Tibial artery (tissue), 4 donors: ENCODE measurements at regions not wholly inside any gene's neighbourhood (a gene's known extent, or its start where the extent isn't known, plus 50 kb on each side); places are given as distances from the start of the nearest gene placed in this dataset.
A peak's percentile ranks its signal among the peaks of the same experiment; 100 is the strongest.

ENCODE experiments used
- DNase-seq, 2 donors: peaks; one replicate each; pipeline ENCODE4 v3.0.0-alpha.2; 2019
- H3K27ac ChIP-seq, 2 donors: fragments of 200-600 bp; sonication (generic) in 1 of 2; 1 replicate in 1 of 2; 2 replicates in 1 of 2; pipeline ENCODE4 v1.5.1; 2018 to 2019; ENCODE audit warnings: mild to moderate bottlenecking in 1 of 2
- H3K27me3 ChIP-seq, 2 donors: fragments of 200-600 bp; sonication (generic) in 1 of 2; one replicate each; pipeline versions ENCODE4 v1.5.1 to v1.6.0; 2016 to 2019
- H3K36me3 ChIP-seq, 3 donors: fragments of 200-600 bp; sonication (generic) in 2 of 3; one replicate each; pipeline ENCODE4 v1.5.1; 2016 to 2019; ENCODE audit warnings: mild to moderate bottlenecking in 2 of 3
- H3K4me1 ChIP-seq, 4 donors: fragments of 200-600 bp; sonication (generic) in 2 of 4; 1 replicate in 3 of 4; 2 replicates in 1 of 4; pipeline ENCODE4 v1.5.1; 2016 to 2019
- H3K4me3 ChIP-seq, 2 donors: fragments of 200-600 bp; sonication (generic) in 1 of 2; 1 replicate in 1 of 2; 2 replicates in 1 of 2; pipeline ENCODE4 v1.5.1; 2018 to 2019; ENCODE audit warnings: mild to moderate bottlenecking in 2 of 2
- H3K9me3 ChIP-seq, 3 donors: fragments of 200-600 bp; sonication (generic) in 1 of 3; one replicate each; pipeline ENCODE4 v1.5.1; 2016 to 2019
- CTCF ChIP-seq, 2 experiments: fragments of 200-600 bp in 1 of 2; fragments of 450-650 bp in 1 of 2; IDR thresholded peaks; one replicate each; pipeline ENCODE4 v1.5.1; 2017 to 2019; ENCODE audit warnings: antibody characterized with exemption in 2 of 2, mild to moderate bottlenecking in 1 of 2, moderate library complexity in 1 of 2
- intact Hi-C: fragments of 100-400 bp; cut with DNase I; formaldehyde crosslinking; loops from one replicate; pipeline ENCODE4 v1.15.0; 2023; ENCODE audit warnings: low total_unique reads

- H3K4me1 ChIP-seq: peaks cover 0 to 6% (median 0%) of the 10 kb centered on the region in 4 donors
- no peaks in the 10 kb centered on the region for H3K27me3 ChIP-seq
- TF ChIP-seq CTCF (IDR thresholded peaks at IDR 0.05): no peak
- no peaks in the 10 kb centered on the region for H3K36me3 ChIP-seq
- H3K27ac ChIP-seq: no peak overlapping the region
- H3K4me3 ChIP-seq: no peak overlapping the region
- no peak for DNase-seq
- H3K9me3 ChIP-seq: no peaks in the 10 kb centered on the region
- intact Hi-C loops: no loop called here
These were observed 402.3 kb upstream of the USP24 start for GRCh38 chr1:55617288-55617982.

GRCh38 chr1:55612988-55613387, 397.8 kb upstream of the USP24 start:
- Histone ChIP-seq H3K36me3 (no peaks in the 10 kb centered on the region), H3K27me3 (no peaks in the 10 kb centered on the region), H3K4me1 (peaks cover 0 to 29% (median 11%) of the 10 kb centered on the region in 4 donors), H3K27ac (no peak overlapping the region), H3K9me3 (no peaks in the 10 kb centered on the region), H3K4me3 (no peak overlapping the region)
- TF ChIP-seq CTCF (IDR thresholded peaks at IDR 0.05): no peak
- intact Hi-C loops: no loop called here
- no peak for DNase-seq

DNA sequence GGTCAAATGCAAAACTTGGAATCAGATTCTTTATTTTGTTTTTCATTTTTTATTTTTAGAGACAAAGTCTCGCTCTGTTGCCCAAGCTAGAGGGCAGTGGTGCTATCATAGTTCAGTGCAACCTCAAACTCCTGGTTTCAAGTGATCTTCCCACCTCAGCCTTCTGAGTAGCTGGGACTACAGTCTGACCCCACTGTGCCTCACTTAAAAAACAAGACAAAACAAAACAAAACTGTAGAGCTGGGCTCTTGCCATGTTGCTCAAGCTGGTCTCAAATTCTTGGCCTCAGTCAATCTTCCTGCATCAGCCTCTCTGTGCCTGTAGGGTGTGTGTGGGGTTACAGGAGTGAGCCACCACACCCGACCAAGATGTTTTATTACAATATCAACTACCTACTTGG, 396.0 kb upstream of the USP24 start:
- Histone ChIP-seq H3K9me3 (no peaks in the 10 kb centered on the region), H3K27ac (peak overlapping the region; percentile 22 to 66), H3K36me3 (no peaks in the 10 kb centered on the region), H3K27me3 (no peaks in the 10 kb centered on the region), H3K4me3 (no peak overlapping the region), H3K4me1 (peaks cover 0 to 37% (median 11%) of the 10 kb centered on the region in 4 donors)
- intact Hi-C loops: no loop called here
- TF ChIP-seq CTCF (IDR thresholded peaks at IDR 0.05): peak in 1 of 2 experiments; percentile 4
- DNase-seq: no peak

DNA sequence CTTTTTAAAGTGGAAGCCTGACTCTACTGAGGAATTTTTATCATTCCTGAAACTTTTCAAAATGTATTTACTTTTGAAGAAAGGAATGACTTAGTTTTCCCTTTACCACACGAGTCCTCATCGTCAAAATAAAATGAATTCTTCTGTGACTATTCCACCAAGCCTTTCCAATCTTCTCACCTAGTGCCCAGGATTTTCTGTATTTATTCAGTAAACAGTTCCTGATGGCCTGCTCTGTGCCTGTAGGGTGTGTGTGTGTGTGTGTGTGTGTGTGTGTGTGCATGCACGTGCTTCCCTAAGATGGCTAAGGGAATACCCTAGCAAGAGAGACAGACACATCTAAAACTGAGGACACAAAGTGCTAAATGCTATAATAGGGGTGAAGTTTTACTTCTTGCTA, 395.0 kb upstream of the USP24 start:
- Histone ChIP-seq H3K4me3 (no peak overlapping the region), H3K27me3 (no peaks in the 10 kb centered on the region), H3K36me3 (no peaks in the 10 kb centered on the region), H3K9me3 (no peaks in the 10 kb centered on the region), H3K4me1 (peaks cover 0 to 46% (median 14%) of the 10 kb centered on the region in 4 donors), H3K27ac (peak overlapping the region; percentile 51 to 66)
- TF ChIP-seq CTCF (IDR thresholded peaks at IDR 0.05): no peak
- DNase-seq: no peak
- intact Hi-C loops: no loop called here

DNA sequence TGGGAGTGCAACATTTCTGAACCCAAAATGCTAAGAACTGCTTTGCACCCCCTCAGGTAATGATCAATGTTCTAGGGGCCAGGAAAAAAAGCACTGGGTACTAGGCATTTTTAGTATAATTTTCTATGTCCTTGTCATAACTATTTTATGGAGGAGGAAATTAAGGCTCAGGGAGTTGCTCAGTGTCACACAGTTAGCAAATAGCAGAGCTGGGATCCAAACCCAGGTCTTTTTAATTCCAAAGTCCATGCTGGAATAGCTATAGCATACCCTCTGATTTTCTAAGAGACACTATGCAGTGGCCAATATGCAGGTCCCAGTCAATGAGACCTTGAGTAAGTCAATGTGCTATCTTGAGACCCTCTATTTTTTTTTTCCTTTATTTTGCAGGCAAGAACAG, 394.5 kb upstream of the USP24 start:
- no peak for TF ChIP-seq CTCF (IDR thresholded peaks at IDR 0.05)
- H3K27ac ChIP-seq: peak overlapping the region; percentile 51 to 66
- peaks cover 0 to 52% (median 17%) of the 10 kb centered on the region in 4 donors for H3K4me1 ChIP-seq
- no peaks in the 10 kb centered on the region for H3K27me3 ChIP-seq
- no peak for DNase-seq
- H3K9me3 ChIP-seq: no peaks in the 10 kb centered on the region
- H3K4me3 ChIP-seq: no peak overlapping the region
- no peaks in the 10 kb centered on the region for H3K36me3 ChIP-seq
- intact Hi-C loops: no loop called here
